CD4-positive, alpha-beta T cell treated with Interleukin-4 for 1 hour (primary cell): ENCODE measurements at regions not wholly inside any gene's neighbourhood (a gene's known extent, or its start where the extent isn't known, plus 50 kb on each side); places are given as distances from the start of the nearest gene placed in this dataset.
"Not testable (repeated sequence)": the region's sequence is repeated elsewhere in the genome, so short reads cannot be mapped to it uniquely, and the experiment has no call there.

Experiments used
- DNase-seq, 2 donors: peaks; one replicate each; pipeline ENCODE4 v3.0.0-alpha.2; 2020 to 2022

DNA sequence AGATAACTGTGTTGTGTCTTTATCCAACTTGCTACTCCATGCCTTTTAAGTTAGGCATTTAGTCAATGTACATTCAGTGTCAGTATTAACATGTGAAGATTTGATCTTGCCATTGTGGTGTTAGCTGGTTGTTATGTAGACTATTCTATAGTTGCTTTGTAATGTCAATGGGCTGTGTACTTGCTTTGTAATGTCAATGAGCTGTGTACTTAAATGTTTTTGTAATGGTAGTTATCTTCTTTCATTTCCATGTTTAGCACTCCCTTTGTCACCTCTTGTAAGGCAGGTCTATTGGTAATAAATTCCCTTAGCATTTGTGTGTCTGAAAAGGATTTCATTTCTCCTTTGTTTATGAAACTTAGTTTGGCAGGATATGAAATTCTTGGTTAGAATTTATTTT lies 53.4 kb downstream of the MC4R start:
- DNase-seq = no peak

DNA sequence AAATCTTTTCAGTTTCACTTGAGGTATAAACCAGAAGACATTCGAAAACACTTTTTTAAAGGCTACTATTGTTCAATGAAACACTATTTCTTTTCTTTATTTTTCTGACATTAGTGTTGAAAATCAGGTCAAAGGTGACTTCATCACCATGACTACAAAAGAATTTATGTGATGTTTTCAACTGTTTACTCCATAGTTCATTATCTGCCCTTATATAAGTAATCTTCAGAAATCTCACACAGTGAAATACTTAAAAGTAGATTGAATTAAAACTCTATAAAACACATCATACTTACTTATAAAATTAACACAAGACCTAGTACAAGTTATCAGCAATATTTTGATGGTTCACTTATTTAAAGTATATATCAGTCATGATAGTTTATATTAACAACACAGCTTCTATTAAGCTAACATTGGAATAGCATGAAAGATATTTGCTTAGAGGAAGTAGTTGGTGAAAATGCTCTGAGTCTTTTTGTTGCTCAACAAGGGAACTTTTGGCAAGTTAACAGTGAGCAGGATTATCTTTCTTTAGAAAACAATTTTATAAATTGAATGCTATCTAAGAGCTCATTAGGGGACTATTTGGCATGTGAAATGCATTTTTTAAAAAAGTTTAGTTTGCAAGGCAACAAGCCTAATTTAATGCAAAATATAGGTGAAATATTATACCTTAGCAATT lies 60.8 kb downstream of the MC4R start:
- DNase-seq = no peak

- no peak for DNase-seq
Measured at GRCh38 chr18:60295674-60296073, 76.9 kb downstream of the MC4R start.

DNA sequence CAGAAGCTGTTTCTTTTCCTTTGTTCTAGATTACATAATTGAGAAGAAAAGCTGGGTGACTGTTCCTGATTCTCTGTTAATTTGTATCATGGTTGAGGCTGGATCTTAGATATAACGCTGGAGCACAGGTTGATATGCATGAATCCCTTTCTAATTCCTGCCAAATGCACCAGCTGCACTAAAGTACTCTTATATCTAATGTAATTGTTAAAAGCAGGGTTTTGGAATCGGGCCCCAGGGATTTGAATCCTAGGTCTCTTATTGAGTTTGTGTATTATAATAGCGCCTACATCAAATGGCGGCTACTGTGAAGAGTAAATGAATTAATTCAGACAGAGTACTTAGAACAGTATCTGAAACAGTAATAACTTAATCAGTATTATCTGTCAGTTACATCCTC lies 80.4 kb downstream of the MC4R start:
- no peak for DNase-seq

- no peak for DNase-seq
Measured at GRCh38 chr18:60279391-60279790, 93.2 kb downstream of the MC4R start.

DNA sequence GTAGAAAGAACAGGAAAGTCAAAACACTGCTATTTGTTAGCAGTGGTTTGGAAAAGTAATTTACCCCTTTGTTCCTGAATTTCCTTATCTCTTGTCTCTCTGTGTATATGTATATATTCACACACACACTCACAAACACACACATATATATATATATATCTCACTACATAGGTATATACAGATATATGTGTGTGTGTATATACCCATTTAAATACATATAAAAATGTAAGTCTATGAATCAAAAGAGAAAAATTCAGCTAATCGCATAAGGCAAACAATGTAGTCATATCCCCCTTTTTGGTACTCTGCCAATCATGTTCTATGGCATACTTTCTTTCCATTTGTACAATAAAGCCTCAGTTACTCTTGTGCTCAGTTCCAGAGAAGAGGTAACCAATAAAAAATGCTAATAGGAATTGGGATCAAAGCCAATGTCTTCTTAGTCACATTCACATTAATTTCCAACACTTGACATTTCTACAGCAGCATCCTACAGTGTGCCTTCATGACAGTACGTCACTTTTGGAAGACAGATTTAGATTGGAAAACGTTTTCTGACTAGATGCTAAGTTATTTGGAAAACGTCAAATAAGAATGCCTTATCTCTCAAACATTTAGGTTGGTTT lies 94.6 kb downstream of the MC4R start:
- no peak for DNase-seq

DNA sequence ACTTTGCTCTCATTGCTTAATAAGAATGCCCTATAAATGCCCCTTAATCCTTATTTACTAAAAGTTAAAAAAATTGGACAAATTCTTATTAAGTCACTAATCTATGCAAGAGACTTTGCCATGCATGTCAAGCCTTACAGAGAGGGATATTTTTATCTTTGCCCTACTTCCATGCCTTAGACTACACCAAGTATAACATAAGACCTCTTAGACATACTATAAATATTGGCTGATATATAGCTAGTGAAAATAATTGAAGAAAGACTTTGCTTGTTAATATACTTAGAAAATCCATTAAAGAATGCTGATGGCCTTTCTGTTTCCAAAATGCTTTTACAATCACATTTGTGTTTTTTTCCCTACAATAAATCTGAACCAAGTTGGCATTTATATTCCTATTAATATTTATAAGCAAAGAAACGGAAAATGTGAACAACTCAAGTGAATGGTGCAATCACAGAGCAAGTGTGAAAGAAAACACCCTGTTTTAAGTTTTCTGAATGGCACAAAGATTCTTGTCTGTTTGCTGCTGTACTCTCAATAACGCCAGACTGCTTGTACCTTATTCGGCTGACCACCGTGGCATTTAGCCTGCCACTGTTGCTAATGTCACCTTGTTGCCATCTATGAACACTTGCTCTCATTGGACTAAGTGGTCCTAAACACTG lies 105.0 kb downstream of the MC4R start:
- DNase-seq = no peak

GRCh38 chr18:60266558-60266957 lies 106.0 kb downstream of the MC4R start:
- DNase-seq = no peak

DNA sequence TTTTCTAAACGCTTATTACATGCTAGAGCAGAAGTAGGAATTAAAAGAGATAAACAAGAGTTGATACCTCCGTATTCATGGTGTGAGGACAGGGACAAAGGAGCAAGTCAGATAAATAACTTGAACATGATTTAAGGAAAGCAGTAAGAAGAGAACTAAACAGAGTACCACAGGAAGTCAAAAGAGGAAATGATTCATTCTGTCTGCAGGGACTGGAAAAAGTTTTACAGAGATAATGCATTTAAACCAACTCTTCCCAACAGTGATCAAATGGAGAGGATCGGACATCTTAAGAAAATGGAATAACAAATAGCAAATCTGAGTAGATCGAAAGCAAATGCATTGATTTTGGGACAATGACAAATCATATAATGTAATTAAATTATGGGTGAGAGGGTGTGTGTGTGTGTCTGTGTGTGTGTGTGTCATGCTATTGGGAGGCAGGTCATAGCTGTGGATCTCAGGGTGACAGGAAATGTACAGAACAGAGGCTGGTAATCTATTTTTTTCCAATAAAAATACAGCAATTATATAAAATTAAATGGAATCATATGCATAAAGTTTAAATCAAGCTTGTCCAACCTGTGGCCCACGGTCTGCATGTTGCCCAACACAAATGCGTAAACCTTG lies 113.4 kb downstream of the MC4R start:
- DNase-seq = no peak

DNA sequence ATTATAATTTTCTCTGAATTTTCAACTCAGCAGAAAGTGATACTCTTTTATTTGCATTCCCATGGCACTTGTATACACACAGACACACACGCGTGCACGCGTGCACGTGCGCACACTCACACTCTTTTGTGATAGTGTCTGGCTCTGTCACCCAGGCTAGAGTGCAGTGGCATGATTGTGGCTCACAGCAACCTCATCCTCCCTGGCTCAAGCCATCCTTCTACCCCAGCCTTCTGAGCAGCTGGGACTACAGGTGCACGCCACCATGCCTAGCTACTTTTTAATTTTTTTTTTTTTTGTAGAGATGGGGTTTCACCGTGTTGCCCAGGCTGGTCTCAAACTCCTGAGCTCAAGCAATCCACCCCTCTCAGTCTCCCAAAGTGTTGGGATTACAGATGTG lies 123.2 kb downstream of the MC4R start:
- DNase-seq = no peak

DNA sequence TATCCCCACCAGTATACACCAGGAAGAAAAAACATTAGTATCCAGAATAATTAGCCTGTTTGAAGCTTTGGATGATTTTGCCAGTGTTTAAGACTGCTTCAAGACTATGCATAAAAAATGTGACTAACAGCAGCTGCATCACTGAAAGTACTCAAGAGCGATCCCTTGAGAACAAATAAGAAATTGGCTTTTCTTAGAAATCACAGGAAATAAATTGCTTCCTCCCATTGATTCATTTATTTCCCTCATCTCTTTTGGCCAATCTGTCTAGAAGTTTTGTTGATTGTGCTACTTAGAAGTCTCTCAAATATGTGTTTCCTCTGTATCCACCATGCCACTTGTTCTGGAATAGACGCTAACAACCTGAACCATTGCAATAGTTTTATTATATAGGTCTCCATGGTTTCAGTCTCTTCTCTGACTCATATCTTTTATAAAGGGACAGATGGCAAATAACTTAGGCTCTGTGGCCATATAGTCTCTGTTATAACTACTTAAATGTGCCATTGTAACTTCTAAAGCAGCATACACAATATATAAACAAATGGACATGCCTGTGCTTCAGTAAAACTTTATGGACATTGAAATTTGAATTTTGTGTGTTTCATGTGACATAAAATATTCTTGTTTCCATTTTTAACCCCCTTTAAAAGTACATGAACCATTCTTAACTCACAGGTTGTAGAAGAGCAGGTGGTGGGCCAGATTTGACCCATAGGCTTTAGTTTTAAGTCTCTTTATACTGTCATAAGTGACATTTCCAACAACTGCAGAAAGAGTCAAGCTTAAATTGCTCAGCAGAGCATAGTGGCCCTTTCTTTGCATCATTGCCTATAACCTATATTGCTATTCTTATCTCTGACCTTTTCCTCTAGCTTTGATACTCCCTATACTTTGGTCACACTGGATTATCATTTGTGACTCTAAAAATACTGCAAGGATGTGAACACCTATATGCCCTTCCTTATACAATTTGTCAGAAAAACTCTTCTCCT lies 123.9 kb downstream of the MC4R start:
- DNase-seq = no peak

DNA sequence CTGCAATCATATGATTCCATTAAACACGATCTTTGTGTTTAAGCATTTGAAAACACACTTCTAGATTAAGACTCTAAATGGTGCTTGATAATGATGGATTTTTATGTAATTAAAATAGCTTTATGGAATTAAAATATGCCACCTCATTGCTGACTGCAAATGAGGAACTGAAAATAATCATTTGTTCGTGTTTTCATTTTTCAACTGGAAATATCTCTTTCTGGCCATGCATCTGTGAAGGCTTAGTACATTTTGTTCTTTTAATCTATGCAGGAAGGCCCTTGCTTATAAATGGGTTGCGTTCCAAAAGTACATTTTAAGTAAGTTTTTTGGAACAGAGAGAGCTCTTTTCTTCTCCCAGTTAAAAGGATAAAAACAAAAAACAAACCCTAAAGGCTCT lies 125.5 kb downstream of the MC4R start:
- DNase-seq = no peak

GRCh38 chr18:60246606-60247005 lies 126.0 kb downstream of the MC4R start:
- no peak for DNase-seq

DNA sequence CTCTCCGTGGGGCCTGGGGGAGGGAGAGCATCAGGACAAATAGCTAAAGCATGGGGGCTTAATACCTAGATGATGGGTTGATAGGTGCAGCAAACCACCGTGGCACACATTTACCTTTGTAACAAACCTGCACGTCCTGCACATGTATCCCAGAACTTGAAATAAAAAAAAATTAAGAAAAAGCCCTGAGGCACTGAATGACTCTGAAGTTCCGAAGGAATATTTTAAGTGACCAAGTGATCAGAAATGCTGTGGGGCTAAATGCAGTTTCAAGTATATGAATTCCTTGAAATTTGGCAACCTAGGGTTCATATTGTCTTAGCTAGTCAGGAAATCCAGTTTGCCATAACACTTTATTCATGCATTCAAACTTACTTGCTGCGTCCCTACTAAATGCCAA lies 127.5 kb downstream of the MC4R start:
- DNase-seq = no peak

DNA sequence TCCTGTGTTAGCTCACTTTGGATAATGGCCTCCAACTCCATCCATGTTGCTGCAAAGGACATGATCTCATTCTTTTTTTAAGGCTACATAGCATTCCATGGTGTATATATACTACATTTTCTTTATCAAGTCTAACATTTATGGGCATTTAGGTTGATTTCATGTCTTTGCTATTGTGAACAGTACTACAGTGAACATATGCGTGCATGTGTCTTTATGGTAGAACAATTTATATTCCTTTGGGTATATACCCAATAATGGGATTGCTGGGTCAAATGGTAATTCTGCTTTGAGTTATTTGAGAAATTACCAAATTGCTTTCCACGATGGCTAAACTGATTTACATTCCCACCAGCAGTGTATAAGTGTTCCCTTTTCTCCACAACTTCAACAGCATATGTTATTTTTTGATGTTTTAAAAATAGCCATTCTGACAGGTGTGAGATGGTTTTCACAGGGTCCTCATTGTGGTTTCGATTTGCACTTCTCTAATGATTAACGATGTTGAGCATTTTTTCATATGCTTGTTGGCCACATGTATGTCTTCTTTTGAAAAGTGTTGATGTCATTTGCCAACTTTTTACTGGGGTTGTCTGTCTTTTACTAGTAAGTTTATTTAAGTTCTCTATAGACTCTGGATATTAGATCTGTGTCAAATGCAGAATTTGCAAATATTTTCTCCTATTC lies 133.4 kb downstream of the MC4R start:
- not testable (repeated sequence) for DNase-seq

- no peak for DNase-seq
Measured at GRCh38 chr18:60235164-60235563, 137.4 kb downstream of the MC4R start.

- no peak for DNase-seq
Measured at GRCh38 chr18:60232541-60232940, 140.0 kb downstream of the MC4R start.

- DNase-seq = no peak
Measured at GRCh38 chr18:60228609-60229595, 143.7 kb downstream of the MC4R start.

DNA sequence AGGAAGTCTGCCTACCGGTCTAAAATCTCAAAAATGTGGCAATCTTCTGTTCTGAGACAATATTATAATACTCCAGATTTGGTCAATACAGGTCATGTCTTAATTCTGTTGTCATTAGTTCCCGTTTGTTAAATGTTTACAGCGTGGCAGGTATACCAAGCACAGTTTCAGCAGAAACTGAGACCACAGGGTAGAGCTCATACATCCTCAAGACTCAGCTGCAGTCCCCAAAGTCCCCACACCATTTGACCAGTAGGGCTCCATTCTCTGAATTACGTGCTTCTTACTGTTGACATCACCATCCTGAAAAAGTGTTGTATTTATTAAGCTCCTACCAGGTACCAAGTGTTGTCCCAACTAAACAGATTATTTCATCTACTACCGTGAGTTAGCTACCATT lies 157.1 kb downstream of the MC4R start:
- no peak for DNase-seq

- no peak for DNase-seq
Measured at GRCh38 chr18:60209042-60209441, 163.5 kb downstream of the MC4R start.

GRCh38 chr18:60202708-60203107 lies 169.9 kb downstream of the MC4R start:
- no peak for DNase-seq
